Parathyroid adenoma (tissue), 2 donors: ENCODE measurements at regions not wholly inside any gene's neighbourhood (a gene's known extent, or its start where the extent isn't known, plus 50 kb on each side); places are given as distances from the start of the nearest gene placed in this dataset.
"Not testable (repeated sequence)": the region's sequence is repeated elsewhere in the genome, so short reads cannot be mapped to it uniquely, and the experiment has no call there.

Experiments
- H2AFZ ChIP-seq: fragments of 300-600 bp; sonication (generic); one replicate; pipeline ENCODE4 v1.7.0; 2017; ENCODE audit warnings: antibody characterized with exemption, mild to moderate bottlenecking
- H3K27ac ChIP-seq: fragments of 300-600 bp; sonication (generic); one replicate; pipeline ENCODE4 v1.7.0; 2017
- H3K27me3 ChIP-seq: fragments of 300-600 bp; sonication (generic); one replicate; pipeline ENCODE4 v1.7.0; 2017; ENCODE audit warnings: low read length; ENCODE audit not compliant: control insufficient read depth, insufficient read depth
- H3K36me3 ChIP-seq: fragments of 300-600 bp; sonication (generic); one replicate; pipeline ENCODE4 v1.7.0; 2017; ENCODE audit warnings: low read length; ENCODE audit not compliant: control insufficient read depth, insufficient read depth
- H3K4me1 ChIP-seq: fragments of 300-600 bp; sonication (generic); one replicate; pipeline ENCODE4 v1.7.0; 2017; ENCODE audit warnings: control low read depth
- H3K4me2 ChIP-seq: fragments of 300-600 bp; sonication (generic); one replicate; pipeline ENCODE4 v1.7.0; 2017; ENCODE audit warnings: low read length
- H3K4me3 ChIP-seq: fragments of 300-600 bp; sonication (generic); one replicate; pipeline ENCODE4 v1.7.0; 2017; ENCODE audit warnings: low read depth, low read length
- H3K79me2 ChIP-seq: fragments of 300-600 bp; sonication (generic); one replicate; pipeline ENCODE4 v1.7.0; 2017; ENCODE audit warnings: control low read depth
- H3K9ac ChIP-seq: fragments of 300-600 bp; sonication (generic); one replicate; pipeline ENCODE4 v1.7.0; 2017; ENCODE audit warnings: mild to moderate bottlenecking
- H3K9me3 ChIP-seq: fragments of 300-600 bp; sonication (generic); one replicate; pipeline ENCODE4 v1.7.0; 2017; ENCODE audit warnings: low read length; ENCODE audit not compliant: control insufficient read depth
- TF ChIP-seq, protein P1 (sequence below): fragments of 300-600 bp; sonication (generic); IDR thresholded peaks from one replicate; pipeline ENCODE4 v1.7.0; 2017; ENCODE audit warnings: antibody characterized with exemption, mild to moderate bottlenecking
- donor health status: primary hyperparathyroidism.

DNA sequence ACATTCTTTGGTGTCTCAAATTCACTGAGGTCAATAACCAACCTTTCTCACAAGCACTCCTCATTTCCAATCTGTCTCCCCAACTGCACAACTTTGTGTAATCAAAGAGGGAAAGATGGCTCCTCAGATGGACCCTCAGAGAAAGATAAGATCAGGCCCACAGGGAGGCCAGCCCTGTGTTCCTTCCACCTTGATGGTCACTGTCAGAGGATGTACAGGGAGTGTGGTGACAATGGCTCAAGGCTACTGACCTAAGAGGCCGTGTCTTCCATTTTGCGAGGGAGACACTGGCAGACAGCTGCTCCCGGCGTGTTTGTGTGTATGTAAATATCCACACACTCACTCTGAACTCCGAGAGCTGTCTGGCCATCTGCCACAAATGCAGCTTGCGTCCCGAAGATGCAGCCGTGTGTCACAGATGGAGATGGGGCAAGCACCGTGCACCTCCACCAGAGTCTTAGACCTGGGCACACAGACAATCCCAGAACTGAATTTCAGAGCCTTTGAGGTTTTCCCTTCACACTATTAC is 712.1 kb upstream of the NRP1 start:
- TF ChIP-seq, protein P1, sequence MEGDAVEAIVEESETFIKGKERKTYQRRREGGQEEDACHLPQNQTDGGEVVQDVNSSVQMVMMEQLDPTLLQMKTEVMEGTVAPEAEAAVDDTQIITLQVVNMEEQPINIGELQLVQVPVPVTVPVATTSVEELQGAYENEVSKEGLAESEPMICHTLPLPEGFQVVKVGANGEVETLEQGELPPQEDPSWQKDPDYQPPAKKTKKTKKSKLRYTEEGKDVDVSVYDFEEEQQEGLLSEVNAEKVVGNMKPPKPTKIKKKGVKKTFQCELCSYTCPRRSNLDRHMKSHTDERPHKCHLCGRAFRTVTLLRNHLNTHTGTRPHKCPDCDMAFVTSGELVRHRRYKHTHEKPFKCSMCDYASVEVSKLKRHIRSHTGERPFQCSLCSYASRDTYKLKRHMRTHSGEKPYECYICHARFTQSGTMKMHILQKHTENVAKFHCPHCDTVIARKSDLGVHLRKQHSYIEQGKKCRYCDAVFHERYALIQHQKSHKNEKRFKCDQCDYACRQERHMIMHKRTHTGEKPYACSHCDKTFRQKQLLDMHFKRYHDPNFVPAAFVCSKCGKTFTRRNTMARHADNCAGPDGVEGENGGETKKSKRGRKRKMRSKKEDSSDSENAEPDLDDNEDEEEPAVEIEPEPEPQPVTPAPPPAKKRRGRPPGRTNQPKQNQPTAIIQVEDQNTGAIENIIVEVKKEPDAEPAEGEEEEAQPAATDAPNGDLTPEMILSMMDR = no peak
- Histone ChIP-seq H3K27me3 (no peaks in the 10 kb centered on the region), H3K27ac (no peak overlapping the region), H3K4me3 (no peak overlapping the region), H3K9ac (no peak overlapping the region), H3K4me1 (no peaks in the 10 kb centered on the region), H2AFZ (no peak overlapping the region), H3K9me3 (no peaks in the 10 kb centered on the region), H3K36me3 (no peaks in the 10 kb centered on the region), H3K4me2 (no peak overlapping the region), H3K79me2 (no peaks in the 10 kb centered on the region)

DNA sequence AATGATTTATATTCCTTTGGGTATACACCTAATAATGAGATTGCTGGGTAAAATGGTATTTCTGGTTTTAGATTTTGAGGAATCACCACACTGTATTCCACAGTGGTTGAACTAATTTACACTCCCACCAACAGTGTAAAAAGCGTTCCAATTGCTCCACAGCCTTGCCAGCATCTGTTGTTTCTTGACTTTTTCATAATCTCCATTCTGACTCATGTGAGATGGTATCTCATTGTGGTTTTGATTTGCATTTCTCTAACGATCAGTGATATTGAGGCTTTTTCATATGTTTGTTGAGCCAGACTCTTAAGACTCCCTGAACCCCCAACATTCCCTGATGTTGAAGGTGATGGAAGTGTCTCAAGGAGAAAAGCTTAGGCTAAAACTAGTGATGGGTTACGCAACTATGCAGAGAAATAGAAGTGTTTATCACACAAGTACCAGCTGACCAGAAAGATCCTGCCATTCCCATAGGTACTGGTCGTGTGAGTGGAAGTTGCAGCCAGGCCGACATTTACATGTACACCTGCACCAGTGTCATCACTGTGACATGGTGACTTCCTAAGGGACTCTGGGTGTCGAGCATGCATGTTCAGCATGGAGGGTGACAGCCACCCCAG is 711.2 kb upstream of the NRP1 start:
- TF ChIP-seq, protein P1 = no peak
- Histone ChIP-seq H3K36me3 (no peaks in the 10 kb centered on the region), H3K9ac (no peak overlapping the region), H3K27me3 (no peaks in the 10 kb centered on the region), H3K79me2 (no peaks in the 10 kb centered on the region), H3K9me3 (no peaks in the 10 kb centered on the region), H2AFZ (no peak overlapping the region), H3K4me1 (no peaks in the 10 kb centered on the region), H3K4me3 (no peak overlapping the region), H3K4me2 (no peak overlapping the region), H3K27ac (no peak overlapping the region)

DNA sequence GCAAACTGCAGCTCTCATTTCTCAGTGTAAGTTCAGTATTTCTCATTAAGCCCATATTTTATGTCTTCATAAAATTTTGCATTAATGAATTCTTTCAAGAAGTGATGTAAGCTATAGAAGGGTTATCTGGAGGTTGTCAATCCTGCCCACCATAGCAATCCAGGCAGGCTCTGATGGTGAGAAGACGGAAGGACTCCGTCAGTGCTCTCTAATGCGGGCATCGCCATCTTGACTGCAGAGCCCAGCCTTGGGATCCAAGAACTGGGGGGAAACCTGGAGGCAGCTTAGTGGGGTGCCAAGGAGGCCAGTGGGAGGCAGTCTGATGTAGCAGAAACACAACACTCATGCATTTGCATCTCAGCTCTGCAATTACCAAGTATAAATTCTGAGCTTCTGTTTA is 707.4 kb upstream of the NRP1 start:
- no peaks in the 10 kb centered on the region for H3K36me3 ChIP-seq
- TF ChIP-seq, protein P1 = no peak
- no peaks in the 10 kb centered on the region for H3K4me1 ChIP-seq
- H3K9me3 ChIP-seq = no peaks in the 10 kb centered on the region
- H2AFZ ChIP-seq = no peak overlapping the region
- no peak overlapping the region for H3K27ac ChIP-seq
- no peaks in the 10 kb centered on the region for H3K79me2 ChIP-seq
- H3K27me3 ChIP-seq = no peaks in the 10 kb centered on the region
- H3K4me2 ChIP-seq = no peak overlapping the region
- no peak overlapping the region for H3K9ac ChIP-seq
- H3K4me3 ChIP-seq = no peak overlapping the region

DNA sequence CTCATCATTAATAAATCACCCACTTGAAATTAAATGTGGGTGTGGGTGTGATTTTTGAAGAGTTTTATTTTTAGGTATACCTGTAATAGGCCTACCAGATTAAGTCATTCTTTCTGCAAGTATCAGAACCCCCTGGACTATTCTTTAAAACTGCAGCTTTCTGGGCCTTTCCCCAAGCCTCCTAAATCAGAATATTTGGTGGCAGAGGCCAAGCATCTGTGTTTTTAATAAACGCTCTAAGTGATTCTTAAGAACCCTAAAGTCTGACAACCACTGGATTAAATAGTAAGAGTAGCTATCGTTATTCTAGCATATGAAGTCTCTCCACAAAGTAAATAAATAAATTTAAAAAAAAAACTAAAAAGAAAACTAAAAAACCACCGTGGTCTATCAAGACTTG is 703.0 kb upstream of the NRP1 start:
- H3K9ac ChIP-seq = no peak overlapping the region
- no peak overlapping the region for H3K4me3 ChIP-seq
- no peaks in the 10 kb centered on the region for H3K9me3 ChIP-seq
- H2AFZ ChIP-seq = no peak overlapping the region
- no peaks in the 10 kb centered on the region for H3K79me2 ChIP-seq
- no peak overlapping the region for H3K27ac ChIP-seq
- TF ChIP-seq, protein P1 = no peak
- H3K27me3 ChIP-seq = no peaks in the 10 kb centered on the region
- no peaks in the 10 kb centered on the region for H3K36me3 ChIP-seq
- H3K4me1 ChIP-seq = no peaks in the 10 kb centered on the region
- no peak overlapping the region for H3K4me2 ChIP-seq

DNA sequence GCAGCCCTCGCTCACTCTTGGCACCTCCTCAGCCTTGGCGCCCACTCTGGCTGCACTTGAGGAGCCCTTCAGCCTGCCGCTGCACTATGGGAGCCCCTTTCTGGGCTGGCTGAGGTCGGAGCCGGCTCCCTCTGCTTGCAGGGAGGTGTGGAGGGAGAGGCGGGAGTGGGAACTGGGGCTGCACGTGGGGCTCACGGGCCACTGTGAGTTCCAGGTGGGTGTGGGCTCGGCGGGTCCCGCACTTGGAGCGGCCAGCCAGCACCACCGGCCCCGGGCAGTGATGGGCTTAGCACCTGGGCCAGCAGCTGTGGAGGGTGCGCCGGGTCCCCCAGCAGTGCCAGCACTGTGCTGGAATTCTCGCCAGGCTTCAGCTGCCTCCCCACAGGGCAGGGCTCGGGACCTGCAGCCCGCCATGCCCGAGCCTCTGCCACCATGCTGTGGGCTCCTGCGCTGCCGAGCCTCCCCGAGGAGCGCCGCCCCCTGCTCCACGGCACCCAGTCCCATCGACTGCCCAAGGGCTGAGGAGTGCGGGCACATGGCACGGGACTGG is 700.8 kb upstream of the NRP1 start:
- H3K4me3 ChIP-seq, H3K4me1 ChIP-seq, H3K36me3 ChIP-seq, H3K27ac ChIP-seq, H3K27me3 ChIP-seq, H3K9me3 ChIP-seq, H3K9ac ChIP-seq, H3K79me2 ChIP-seq, H2AFZ ChIP-seq, H3K4me2 ChIP-seq: not testable (repeated sequence)
